OCI-LY3 (cell line): ENCODE measurements at regions not wholly inside any gene's neighbourhood (a gene's known extent, or its start where the extent isn't known, plus 50 kb on each side); places are given as distances from the start of the nearest gene placed in this dataset.

Experiments
- EZH2phosphoT487 ChIP-seq: fragments of 200-600 bp; shearing (Covaris generic); IDR thresholded peaks from 2 replicates; pipeline ENCODE4 v1.6.1; 2018; ENCODE audit warnings: antibody characterized with exemption, mixed run types, low read depth
- TF ChIP-seq, protein P1 (sequence below): fragments of 200-600, 300-600 bp; sonication (generic); IDR thresholded peaks from 2 replicates; pipeline ENCODE4 v1.5.1; 2014; ENCODE audit warnings: antibody characterized with exemption, low read length, low read depth

DNA sequence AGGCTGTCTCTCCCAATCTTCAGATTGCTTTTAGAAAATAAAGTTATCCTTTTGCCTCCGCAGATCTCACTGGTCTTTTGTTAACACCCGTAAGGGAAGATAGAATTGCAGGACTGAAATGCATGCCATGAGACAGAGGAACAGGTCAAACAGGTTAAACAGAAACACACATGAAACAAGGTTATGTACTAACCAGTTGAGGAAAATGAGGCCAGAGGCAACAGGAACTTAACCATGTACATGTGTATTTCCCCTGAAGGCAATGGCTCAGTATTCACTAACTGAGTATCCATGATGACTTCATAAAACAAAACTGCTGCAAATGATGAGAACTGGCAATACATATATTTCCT, 169.1 kb upstream of the NSMCE3 start:
- TF ChIP-seq, protein P1, sequence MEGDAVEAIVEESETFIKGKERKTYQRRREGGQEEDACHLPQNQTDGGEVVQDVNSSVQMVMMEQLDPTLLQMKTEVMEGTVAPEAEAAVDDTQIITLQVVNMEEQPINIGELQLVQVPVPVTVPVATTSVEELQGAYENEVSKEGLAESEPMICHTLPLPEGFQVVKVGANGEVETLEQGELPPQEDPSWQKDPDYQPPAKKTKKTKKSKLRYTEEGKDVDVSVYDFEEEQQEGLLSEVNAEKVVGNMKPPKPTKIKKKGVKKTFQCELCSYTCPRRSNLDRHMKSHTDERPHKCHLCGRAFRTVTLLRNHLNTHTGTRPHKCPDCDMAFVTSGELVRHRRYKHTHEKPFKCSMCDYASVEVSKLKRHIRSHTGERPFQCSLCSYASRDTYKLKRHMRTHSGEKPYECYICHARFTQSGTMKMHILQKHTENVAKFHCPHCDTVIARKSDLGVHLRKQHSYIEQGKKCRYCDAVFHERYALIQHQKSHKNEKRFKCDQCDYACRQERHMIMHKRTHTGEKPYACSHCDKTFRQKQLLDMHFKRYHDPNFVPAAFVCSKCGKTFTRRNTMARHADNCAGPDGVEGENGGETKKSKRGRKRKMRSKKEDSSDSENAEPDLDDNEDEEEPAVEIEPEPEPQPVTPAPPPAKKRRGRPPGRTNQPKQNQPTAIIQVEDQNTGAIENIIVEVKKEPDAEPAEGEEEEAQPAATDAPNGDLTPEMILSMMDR = no peak
- TF ChIP-seq EZH2phosphoT487 = no peak
